ENCODE measurements at regions not wholly inside any gene's neighbourhood (a gene's known extent, or its start where the extent isn't known, plus 50 kb on each side); places are given as distances from the start of the nearest gene placed in this dataset.

DNA sequence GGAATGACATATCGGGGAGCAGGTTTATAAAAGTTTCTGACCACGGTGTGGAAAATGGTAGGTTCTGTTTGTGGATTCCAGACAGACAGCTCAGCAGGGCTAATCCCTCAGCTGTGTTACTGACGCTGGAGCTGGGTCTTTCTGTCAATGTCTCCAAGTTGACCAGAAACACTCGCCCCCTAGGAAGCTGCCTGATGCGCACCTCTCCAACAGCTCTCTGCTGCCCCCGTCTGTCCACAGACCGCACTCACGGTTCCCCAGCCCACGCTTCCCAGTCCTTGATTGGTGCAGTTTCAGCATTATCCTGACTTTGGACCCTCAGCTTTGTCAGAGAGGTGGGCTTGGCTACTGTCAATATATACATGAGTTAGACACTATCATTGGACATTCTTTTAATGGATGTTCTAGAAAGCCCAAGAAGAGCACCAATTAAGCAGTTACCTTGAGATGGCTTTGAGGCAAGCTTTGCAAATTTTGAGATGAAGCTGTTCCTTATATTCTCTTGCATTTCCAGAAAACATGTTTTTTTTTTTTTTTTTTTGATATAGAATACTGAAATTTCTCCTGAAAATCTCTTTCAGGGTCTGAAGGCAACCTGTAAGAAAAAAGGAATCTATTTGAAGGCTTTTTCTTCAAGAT, 98.9 kb upstream of the TBC1D5 start:
- TF ChIP-seq, protein P1, sequence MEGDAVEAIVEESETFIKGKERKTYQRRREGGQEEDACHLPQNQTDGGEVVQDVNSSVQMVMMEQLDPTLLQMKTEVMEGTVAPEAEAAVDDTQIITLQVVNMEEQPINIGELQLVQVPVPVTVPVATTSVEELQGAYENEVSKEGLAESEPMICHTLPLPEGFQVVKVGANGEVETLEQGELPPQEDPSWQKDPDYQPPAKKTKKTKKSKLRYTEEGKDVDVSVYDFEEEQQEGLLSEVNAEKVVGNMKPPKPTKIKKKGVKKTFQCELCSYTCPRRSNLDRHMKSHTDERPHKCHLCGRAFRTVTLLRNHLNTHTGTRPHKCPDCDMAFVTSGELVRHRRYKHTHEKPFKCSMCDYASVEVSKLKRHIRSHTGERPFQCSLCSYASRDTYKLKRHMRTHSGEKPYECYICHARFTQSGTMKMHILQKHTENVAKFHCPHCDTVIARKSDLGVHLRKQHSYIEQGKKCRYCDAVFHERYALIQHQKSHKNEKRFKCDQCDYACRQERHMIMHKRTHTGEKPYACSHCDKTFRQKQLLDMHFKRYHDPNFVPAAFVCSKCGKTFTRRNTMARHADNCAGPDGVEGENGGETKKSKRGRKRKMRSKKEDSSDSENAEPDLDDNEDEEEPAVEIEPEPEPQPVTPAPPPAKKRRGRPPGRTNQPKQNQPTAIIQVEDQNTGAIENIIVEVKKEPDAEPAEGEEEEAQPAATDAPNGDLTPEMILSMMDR (IDR thresholded peaks at IDR 0.05; ENCODE audit: low read depth, low read length, missing control alignments) = peak; percentile 97
- DNase-seq (ENCODE audit: extremely low read depth, low read depth) = peak; percentile 17
- H3K4me3 ChIP-seq (replicated peaks; ENCODE audit: low read depth, low read length) = no peak overlapping the region

DNA sequence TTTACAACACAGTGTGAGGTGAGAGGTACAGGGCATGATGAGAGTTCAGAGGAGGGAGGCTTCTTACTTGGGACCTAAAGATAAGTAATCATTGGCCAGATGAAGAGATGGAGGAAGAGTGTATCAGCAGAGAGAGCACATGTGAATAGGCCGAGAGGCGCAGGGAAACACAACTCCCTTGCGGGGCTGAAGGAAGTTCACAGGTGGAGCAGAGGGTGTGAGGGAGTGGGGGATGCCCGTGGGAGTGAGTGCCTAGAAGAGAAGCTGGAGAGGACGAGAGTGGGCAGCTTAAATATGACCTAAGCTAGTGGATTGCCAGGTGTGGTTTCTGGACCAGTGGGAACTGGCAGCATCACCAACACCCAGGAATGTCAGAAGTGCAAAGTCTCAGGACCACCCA, 98.2 kb upstream of the TBC1D5 start:
- DNase-seq (ENCODE audit: extremely low read depth, low read depth) = no peak
- H3K4me3 ChIP-seq (replicated peaks; ENCODE audit: low read depth, low read length) = no peak overlapping the region
- TF ChIP-seq, protein P1 (IDR thresholded peaks at IDR 0.05; ENCODE audit: low read depth, low read length, missing control alignments) = no peak

DNA sequence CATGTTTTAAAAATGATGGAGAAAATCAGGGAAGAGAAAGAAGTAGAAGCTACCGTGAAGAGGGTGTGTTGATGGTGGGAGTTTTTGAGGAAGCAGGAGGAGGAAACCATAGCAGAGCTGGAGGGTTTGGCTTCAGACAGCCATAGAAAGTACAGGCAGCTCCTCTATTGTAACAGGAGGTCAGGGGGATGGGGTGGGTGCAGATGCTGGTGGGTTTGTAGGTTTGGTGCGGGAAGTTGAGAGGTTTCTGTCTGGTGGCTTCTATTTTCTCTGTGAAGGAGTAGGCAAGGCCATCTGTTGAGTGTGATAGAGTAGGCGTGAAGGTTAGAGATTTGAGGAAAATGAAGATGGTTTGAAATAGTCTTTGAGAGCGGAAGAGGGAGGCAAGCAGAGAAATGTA, 97.7 kb upstream of the TBC1D5 start:
- H3K4me3 ChIP-seq (replicated peaks; ENCODE audit: low read depth, low read length) = no peak overlapping the region
- no peak for DNase-seq (ENCODE audit: extremely low read depth, low read depth)
- TF ChIP-seq, protein P1 (IDR thresholded peaks at IDR 0.05; ENCODE audit: low read depth, low read length, missing control alignments) = no peak

DNA sequence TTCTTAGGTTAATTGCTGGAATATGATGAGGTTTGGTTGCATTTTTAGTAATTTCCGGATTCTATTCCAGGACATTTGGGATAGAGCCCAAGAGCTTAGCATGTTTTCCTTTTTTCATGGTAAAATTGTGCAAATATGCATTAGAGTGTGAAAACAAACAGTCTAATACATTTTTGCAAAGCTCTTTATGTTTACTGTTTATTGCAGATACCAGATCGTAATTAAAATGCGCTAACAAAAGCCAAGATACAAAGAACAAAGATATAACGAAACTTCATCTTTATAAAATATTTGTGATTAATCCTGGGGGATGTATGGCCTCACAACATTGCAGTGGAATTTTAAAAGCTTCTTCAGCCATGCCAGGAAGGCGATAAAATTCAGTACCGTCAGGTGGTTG, 94.5 kb upstream of the TBC1D5 start:
- no peak for DNase-seq (ENCODE audit: extremely low read depth, low read depth)
- TF ChIP-seq, protein P1 (IDR thresholded peaks at IDR 0.05; ENCODE audit: low read depth, low read length, missing control alignments) = no peak
- H3K4me3 ChIP-seq (replicated peaks; ENCODE audit: low read depth, low read length) = no peak overlapping the region

DNA sequence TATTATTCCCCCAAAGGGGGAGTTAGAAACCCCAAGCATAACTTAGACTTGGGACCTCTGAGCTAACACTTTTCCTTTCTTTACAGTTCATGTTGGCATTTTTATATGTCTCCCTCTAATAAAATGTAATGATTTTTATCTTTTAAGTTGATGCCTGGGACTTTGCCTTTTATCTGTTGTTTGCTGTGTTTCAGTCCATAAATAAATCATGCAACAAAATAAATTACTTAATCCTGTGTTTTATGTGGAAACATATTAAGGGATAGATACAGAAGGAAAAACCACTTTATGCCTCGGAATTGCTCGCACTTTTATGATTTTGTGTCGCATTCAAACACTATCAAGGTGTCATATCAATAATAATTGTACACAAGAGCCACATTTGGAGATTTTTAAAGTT, 93.7 kb upstream of the TBC1D5 start:
- TF ChIP-seq, protein P1 (IDR thresholded peaks at IDR 0.05; ENCODE audit: low read depth, low read length, missing control alignments) = no peak
- H3K4me3 ChIP-seq (replicated peaks; ENCODE audit: low read depth, low read length) = no peak overlapping the region
- DNase-seq (ENCODE audit: extremely low read depth, low read depth) = no peak

DNA sequence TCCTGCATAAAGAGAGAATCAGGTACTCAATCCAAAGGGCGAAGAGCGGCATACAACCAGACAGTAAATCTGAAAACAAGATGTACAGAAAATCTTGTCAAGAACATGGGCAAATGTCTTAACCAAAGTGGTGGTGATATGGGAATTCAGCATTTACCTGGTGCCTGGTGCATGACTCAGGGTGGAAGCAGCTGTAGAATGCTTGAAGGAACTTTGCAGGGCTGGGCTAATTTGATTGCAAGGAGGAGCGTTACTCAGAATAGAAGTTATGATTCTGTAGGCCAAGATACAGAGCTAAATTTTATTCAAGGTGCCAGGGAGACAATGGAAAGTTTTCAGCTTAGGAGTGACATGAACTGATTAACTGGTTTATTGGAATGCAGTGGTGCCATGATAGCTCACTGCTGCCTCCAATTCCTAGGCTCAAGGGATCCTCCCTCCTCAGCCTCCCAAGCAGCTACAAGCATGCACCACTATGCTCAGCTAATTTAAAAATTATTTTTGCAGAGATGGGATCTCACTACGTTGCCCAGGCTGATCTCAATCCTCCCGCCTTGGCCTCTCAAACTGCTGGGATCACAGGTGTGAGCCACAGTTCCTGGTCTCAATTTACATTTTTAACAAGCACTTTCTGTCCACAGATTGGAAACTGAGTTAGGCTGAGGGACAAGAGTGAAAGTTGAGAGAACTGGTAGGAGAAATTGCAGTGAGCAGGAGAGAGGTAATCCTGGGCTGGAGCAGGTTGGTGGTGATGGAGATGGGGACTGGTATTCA, 91.5 kb upstream of the TBC1D5 start:
- TF ChIP-seq, protein P1 (IDR thresholded peaks at IDR 0.05; ENCODE audit: low read depth, low read length, missing control alignments) = no peak
- DNase-seq (ENCODE audit: extremely low read depth, low read depth) = no peak
- no peak overlapping the region for H3K4me3 ChIP-seq (replicated peaks; ENCODE audit: low read depth, low read length)
